ENCODE measurements at regions not wholly inside any gene's neighbourhood (a gene's known extent, or its start where the extent isn't known, plus 50 kb on each side); places are given as distances from the start of the nearest gene placed in this dataset.

- DNase-seq = no peak
Observed at GRCh38 chr2:43050866-43051265, 175.5 kb downstream of the ZFP36L2 start.

- no peak for DNase-seq
Observed at GRCh38 chr2:43049836-43050801, 176.3 kb downstream of the ZFP36L2 start.

GRCh38 chr2:43047187-43047780 lies 179.1 kb downstream of the ZFP36L2 start:
- DNase-seq = no peak

GRCh38 chr2:43045866-43046265 lies 180.5 kb downstream of the ZFP36L2 start:
- no peak for DNase-seq

GRCh38 chr2:43044093-43044681 lies 182.2 kb downstream of the ZFP36L2 start:
- DNase-seq = no peak

- DNase-seq = no peak
Observed at GRCh38 chr2:43043553-43043870, 182.9 kb downstream of the ZFP36L2 start.

GRCh38 chr2:43041661-43042360 lies 184.6 kb downstream of the ZFP36L2 start:
- DNase-seq = no peak

GRCh38 chr2:43041173-43041591 lies 185.2 kb downstream of the ZFP36L2 start:
- no peak for DNase-seq

- DNase-seq = no peak
Observed at GRCh38 chr2:43040084-43040854, 186.1 kb downstream of the ZFP36L2 start.

DNA sequence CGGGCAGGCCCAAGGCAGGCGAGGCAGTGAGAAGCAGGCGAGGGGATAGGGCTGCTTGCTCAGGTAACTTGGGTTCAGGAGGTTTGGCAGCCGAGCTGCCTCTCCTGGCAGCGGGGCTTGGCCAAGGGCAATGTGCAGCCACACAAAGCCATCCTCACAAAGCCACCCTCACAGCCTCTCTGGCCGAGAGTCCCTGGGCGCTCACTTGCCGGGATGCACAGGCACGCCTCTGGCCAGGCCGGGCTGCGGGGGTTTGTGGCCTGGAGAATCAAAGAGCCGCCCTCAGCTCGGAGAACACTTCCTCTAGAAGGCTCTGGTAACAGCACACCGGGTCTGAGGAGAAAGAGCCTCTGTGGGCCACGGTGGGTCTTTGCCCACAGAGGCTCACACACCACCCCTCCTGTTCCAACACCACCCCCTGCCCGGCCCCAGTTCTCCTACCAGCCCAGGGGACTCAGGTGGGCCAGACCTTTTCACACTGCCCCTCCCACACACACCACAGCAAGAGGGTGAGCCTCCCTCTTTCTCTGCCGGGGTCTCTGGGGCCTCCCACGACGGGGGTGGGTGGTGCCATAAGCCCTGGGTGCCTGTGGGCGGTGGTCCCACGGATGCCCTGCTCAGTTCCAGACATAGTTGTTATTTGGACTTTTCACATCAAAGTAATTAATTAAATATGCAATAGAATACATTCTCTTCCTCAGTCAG lies 186.9 kb downstream of the ZFP36L2 start:
- no peak for DNase-seq

- no peak for DNase-seq
Observed at GRCh38 chr2:43038696-43039094, 187.7 kb downstream of the ZFP36L2 start.

- DNase-seq = no peak
Observed at GRCh38 chr2:43038034-43038695, 188.2 kb downstream of the ZFP36L2 start.

- no peak for DNase-seq
Observed at GRCh38 chr2:43035922-43036321, 190.5 kb downstream of the ZFP36L2 start.

GRCh38 chr2:43034921-43035320 lies 191.5 kb downstream of the ZFP36L2 start:
- DNase-seq = no peak

DNA sequence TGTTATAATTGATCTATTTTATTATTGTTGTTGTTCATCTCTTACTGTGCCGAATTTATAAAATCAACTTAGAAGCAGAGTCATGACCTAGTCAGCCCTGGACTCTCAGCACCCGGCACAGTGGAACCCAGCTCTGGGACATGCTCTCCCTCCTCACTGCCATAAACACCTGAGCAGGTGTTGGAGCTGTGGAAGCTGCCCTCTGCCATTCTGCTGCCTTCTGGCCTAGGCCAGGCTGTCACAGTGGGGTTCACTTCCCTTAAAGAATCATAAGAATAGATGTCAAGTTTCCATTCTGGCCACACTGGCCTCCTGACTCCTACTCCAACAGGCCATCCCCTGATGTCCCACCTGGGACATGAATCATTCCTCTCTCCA lies 192.2 kb downstream of the ZFP36L2 start:
- no peak for DNase-seq

DNA sequence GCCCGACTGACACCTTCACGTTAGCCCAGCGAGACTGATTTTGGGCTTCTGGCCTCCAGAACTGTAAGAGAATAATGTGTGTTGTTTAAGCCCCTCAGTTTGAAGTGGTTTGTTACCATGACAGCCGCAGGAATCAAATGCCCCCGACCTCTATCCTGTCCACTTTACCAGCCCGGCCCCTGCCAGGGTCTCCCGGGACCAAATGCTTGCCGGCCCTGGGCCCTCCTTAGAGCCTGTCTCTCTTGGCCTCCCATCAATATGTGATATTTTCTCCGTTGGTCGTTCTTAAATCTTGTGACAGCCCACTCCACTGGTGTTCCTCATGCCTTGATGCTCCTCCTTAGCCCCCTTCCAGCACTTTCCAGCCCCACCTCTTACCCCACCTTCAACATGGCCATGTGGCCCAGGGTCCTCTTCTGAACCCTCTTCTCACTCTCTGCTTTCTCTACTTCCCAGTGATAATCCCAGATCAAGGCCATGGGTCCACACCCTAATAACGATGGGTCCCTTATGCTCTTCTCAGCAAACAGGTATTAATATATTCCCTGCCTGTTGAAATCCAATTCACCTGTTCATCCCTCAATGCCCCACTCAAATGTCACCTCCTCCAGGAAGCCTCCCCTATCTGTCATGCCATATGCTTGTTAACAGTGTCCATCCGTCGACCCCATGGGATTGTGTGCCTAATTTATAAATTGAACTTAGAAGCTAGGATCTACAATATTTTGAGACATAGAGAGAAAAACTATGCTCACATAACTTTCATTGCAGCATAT lies 192.8 kb downstream of the ZFP36L2 start:
- DNase-seq = no peak

DNA sequence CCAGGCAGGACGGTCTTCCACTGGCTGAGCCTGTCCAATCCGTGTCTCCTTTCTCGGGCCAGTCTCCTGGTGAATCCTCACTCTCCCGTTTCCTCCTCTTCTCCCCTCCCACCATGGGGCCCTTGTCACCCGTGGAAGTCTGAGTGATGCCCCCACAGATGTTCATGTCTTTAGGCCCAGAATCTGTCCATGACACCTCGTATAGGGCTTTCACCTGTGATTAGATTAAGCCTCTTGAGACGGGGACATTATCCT lies 193.5 kb downstream of the ZFP36L2 start:
- no peak for DNase-seq

DNA sequence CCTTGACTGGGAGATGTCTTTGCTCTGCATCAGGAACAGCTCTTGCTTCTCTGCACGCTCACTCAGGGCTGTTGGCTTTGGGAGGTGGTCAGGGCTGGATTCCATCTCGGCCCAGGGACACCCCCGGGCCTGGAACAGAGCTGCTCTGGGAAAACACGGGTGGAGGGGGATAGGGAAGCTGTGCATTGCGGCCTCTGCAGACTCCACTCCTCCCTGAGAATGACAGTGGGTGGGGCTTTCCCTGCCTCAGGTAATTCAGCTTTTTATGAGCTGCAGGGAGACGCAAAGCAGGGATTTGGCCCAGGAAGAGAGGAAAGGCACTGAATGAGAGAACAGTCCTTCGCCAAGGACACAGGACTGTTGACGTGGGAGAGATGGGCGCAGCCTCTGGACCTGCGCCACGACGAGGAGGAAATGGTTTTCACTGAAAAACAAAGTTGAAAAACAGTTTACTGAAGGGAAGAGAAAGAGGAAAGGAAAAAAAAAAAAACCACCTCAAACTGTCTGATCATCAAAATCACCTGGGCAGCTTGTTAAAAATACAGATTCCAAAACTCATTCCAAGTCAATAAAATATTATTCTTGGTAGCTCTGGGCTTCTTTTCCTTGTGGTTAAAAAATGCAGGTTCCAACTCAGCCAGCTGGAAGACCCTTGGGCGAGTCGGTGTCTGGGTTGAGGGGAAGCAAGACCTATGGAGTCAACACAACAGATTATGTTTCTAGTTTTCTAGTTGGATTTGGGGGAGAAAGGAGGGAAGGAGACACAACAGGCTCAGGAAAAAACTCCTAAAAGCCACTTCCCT lies 194.0 kb downstream of the ZFP36L2 start:
- no peak for DNase-seq

GRCh38 chr2:43031471-43032212 lies 194.8 kb downstream of the ZFP36L2 start:
- no peak for DNase-seq
